IPS-20b (cell line): ENCODE measurements at regions not wholly inside any gene's neighbourhood (a gene's known extent, or its start where the extent isn't known, plus 50 kb on each side); places are given as distances from the start of the nearest gene placed in this dataset.

ENCODE experiments used
- H3K27ac ChIP-seq: one replicate; pipeline ENCODE4 v1.5.1; 2013; ENCODE audit warnings: low read length
- H3K27me3 ChIP-seq: 2 replicates; pipeline ENCODE4 v1.6.1; 2013; ENCODE audit warnings: mild to moderate bottlenecking, low read length, inconsistent platforms; ENCODE audit not compliant: insufficient read depth
- H3K36me3 ChIP-seq: 2 replicates; pipeline ENCODE4 v1.6.1; 2013; ENCODE audit warnings: low read depth, mild to moderate bottlenecking, inconsistent platforms, low read length, moderate library complexity; ENCODE audit not compliant: insufficient read depth
- H3K4me1 ChIP-seq: 2 replicates; pipeline ENCODE4 v1.6.1; 2013; ENCODE audit warnings: mild to moderate bottlenecking, control low read depth, inconsistent platforms, low read length, moderate library complexity; ENCODE audit not compliant: insufficient read depth
- H3K4me3 ChIP-seq: 2 replicates; pipeline ENCODE4 v1.5.1; 2013; ENCODE audit warnings: mild to moderate bottlenecking, low read length, inconsistent platforms
- H3K9ac ChIP-seq: 2 replicates; pipeline ENCODE4 v1.6.1; 2013; ENCODE audit warnings: low read depth, mild to moderate bottlenecking, inconsistent platforms, low read length, moderate library complexity
- H3K9me3 ChIP-seq: 2 replicates; pipeline ENCODE4 v1.6.1; 2013; ENCODE audit warnings: mild to moderate bottlenecking, low read depth, low read length, inconsistent platforms; ENCODE audit not compliant: insufficient read depth

GRCh38 chr13:47417485-47417884 lies 520.6 kb upstream of the HTR2A start:
- Histone ChIP-seq H3K4me1 (no peaks in the 10 kb centered on the region), H3K9me3 (no peaks in the 10 kb centered on the region), H3K27ac (no peak overlapping the region), H3K9ac (no peak overlapping the region), H3K4me3 (no peak overlapping the region), H3K36me3 (no peaks in the 10 kb centered on the region), H3K27me3 (no peaks in the 10 kb centered on the region)

DNA sequence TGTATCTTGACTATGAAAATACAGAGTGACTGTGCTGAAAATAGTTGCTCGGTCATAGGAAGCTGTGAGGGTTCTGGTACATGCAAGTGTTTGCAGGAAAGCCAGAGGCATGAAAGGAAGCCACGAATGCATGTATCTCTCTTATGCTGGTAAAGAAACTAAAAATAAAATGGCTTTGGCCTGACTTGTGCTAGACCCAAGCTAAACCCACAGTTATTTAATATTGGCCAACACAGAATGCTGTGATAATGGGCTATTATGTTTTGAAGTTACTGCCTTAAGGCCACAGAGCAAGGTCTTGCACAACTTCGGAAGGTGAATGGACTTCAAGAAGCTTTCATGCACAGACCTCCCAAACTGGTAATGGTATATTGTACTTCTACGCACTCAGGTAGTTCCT lies 518.2 kb upstream of the HTR2A start:
- Histone ChIP-seq H3K9ac (no peak overlapping the region), H3K4me3 (no peak overlapping the region), H3K4me1 (no peaks in the 10 kb centered on the region), H3K9me3 (no peaks in the 10 kb centered on the region), H3K27ac (no peak overlapping the region), H3K36me3 (no peaks in the 10 kb centered on the region), H3K27me3 (no peaks in the 10 kb centered on the region)

DNA sequence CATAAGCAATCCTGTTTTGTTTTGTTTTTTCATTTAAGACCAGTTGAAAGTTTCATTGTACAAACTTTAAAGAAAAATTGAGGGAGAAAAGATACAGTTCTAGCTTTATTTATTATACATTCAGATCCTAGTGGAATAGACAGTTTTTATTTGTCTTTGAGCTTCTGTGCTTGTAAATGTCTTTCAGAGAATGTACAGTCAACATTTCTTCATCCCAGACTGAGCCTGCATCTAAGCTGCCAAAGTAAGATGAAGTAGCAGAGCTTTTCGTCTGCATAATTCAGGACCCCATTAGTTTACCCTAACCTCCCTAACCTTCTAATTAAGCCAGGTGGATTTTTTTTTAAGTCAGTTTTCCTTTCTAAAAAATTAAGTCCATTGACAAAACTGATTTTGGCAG lies 516.7 kb upstream of the HTR2A start:
- H3K36me3 ChIP-seq, result no peaks in the 10 kb centered on the region
- H3K9ac ChIP-seq, result no peak overlapping the region
- H3K27ac ChIP-seq, result no peak overlapping the region
- no peaks in the 10 kb centered on the region for H3K4me1 ChIP-seq
- H3K27me3 ChIP-seq, result no peaks in the 10 kb centered on the region
- H3K4me3 ChIP-seq, result no peak overlapping the region
- H3K9me3 ChIP-seq, result no peaks in the 10 kb centered on the region

DNA sequence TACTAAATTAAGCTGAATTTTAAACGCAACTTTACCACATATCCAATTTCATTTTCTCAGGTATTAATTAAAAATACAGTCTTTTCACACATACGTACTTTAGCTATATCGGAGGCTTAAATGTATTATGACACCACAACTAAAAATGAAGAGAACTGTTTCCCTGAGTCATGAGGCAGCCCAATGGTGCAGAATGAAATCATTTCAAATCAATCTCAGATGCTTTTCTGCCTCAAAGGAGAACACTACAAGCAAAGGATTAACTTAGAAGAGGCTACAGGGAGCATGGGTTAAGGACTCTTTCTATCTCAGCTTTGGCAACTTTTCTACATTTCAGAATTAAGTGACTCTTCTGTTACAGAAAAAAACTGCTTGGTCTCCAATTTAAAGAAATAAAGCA lies 516.3 kb upstream of the HTR2A start:
- Histone ChIP-seq H3K9ac (no peak overlapping the region), H3K27ac (no peak overlapping the region), H3K4me3 (no peak overlapping the region), H3K27me3 (no peaks in the 10 kb centered on the region), H3K36me3 (no peaks in the 10 kb centered on the region), H3K4me1 (no peaks in the 10 kb centered on the region), H3K9me3 (no peaks in the 10 kb centered on the region)

GRCh38 chr13:47409778-47410177 lies 512.9 kb upstream of the HTR2A start:
- Histone ChIP-seq H3K9me3 (no peaks in the 10 kb centered on the region), H3K36me3 (no peaks in the 10 kb centered on the region), H3K27me3 (no peaks in the 10 kb centered on the region), H3K4me1 (no peaks in the 10 kb centered on the region), H3K4me3 (no peak overlapping the region), H3K9ac (no peak overlapping the region), H3K27ac (no peak overlapping the region)

DNA sequence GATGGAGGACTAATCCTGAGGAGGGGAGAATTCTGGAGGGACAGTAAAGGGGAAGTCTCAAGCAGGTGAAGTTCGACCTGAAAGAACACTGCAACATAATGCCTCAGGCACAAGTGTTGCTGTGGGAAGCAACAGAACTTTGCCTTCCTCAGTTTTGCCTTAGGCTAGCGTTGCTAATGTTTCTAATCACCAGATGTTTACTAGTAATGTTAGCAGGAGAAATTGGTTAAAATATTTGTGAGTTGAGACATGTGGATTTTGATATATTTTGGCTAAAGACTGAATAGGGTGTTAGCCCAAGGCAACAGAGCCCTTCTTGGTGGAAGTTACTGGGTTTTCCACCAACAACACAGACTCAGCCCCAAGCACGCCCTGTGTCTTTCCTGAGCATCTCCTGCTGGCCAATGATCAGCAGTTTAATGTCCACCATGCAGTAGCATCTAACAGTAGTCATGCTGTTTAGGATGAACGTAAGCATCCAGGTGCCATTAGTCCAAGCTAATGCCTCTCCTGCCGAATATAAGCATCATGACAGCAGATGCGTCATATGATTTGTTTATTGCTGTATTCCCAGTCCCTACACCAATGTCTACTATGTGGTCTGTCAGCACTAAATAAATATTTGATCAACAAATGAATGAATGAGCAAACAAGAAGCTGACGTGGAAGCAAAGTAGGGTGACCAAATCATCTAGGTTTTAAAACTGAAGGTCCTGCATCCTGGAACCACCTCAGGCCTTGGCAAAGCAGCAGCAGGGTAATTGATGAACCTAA lies 511.9 kb upstream of the HTR2A start:
- Histone ChIP-seq H3K4me3 (no peak overlapping the region), H3K27me3 (no peaks in the 10 kb centered on the region), H3K9ac (no peak overlapping the region), H3K27ac (no peak overlapping the region), H3K36me3 (no peaks in the 10 kb centered on the region), H3K9me3 (no peaks in the 10 kb centered on the region), H3K4me1 (no peaks in the 10 kb centered on the region)

DNA sequence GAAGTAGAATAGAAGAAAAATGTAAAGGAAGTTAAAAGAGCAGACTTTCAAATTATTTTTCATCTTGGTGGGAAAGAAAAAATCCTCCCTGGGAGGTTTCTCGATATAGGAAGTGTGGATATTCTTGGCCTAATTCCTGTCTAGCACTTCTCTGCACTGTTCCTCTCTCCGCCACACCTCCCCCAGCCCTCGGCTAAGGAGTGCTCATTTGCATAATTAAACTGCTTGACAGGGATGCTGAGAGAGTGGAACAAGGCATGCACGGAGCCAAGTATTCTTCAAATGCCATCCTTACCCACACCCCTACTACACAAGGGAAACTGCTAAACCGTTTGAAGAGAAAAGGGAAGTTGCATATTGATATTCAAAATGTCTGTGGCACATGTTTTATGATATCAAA lies 511.0 kb upstream of the HTR2A start:
- Histone ChIP-seq H3K27ac (no peak overlapping the region), H3K36me3 (no peaks in the 10 kb centered on the region), H3K9ac (no peak overlapping the region)

DNA sequence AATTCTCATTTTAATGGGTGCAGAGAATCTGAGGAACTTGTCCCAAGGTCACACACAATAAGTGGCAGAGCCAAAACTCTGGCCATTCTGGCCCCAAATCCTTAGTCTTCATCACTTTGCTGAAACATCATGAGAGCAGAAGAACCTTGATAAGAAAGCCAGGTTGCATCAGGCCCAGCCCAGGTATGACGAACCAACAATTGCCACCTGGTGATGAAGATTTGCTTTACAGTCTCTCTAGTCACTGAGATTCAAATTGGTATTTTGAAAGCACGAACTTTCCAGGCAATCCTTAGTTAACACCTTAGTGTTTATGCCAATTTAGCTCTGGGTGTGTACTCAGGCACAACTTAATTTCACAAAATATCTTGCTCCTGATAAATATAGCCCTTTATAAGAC lies 502.7 kb upstream of the HTR2A start:
- Histone ChIP-seq H3K9ac (no peak overlapping the region), H3K36me3 (no peaks in the 10 kb centered on the region), H3K4me1 (peaks cover 4% of the 10 kb centered on the region; the same call in 1 of the 2 replicates), H3K4me3 (no peak overlapping the region), H3K27ac (no peak overlapping the region), H3K27me3 (no peaks in the 10 kb centered on the region), H3K9me3 (no peaks in the 10 kb centered on the region)

More for the DNA sequence above, 511.0 kb upstream of the HTR2A start:
- Histone ChIP-seq H3K4me1 (no peaks in the 10 kb centered on the region), H3K27me3 (no peaks in the 10 kb centered on the region), H3K4me3 (no peak overlapping the region), H3K9me3 (no peaks in the 10 kb centered on the region)

- Histone ChIP-seq H3K4me1 (peaks cover 4% of the 10 kb centered on the region; the same call in 1 of the 2 replicates), H3K36me3 (no peaks in the 10 kb centered on the region), H3K9me3 (no peaks in the 10 kb centered on the region), H3K4me3 (no peak overlapping the region), H3K9ac (no peak overlapping the region), H3K27ac (no peak overlapping the region), H3K27me3 (no peaks in the 10 kb centered on the region)
Measured at GRCh38 chr13:47397739-47398138, 500.9 kb upstream of the HTR2A start.

GRCh38 chr13:47396915-47397314 lies 500.1 kb upstream of the HTR2A start:
- Histone ChIP-seq H3K27me3 (no peaks in the 10 kb centered on the region), H3K9me3 (no peaks in the 10 kb centered on the region), H3K4me1 (peaks cover 4% of the 10 kb centered on the region; the same call in 1 of the 2 replicates), H3K27ac (no peak overlapping the region), H3K4me3 (no peak overlapping the region), H3K9ac (no peak overlapping the region), H3K36me3 (no peaks in the 10 kb centered on the region)

DNA sequence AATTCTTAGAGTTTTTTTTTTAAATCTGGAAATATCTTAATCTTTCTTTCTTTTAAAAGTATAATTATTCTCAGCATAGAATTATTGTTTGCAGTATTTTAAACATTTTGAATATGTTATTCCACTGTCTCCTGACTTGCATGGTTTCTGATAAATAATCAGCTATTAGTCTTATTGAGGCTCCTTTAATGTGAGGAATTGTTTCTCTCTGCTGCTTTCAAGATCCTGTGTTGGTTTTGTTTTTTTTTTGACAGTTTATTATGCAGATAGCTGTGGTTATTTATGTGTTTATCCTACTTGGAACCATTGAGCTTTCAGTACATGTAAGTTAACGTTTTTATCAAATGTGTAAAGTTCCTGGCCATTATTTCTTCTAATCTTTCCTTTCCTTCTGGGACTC lies 477.9 kb upstream of the HTR2A start:
- Histone ChIP-seq H3K4me1 (peaks cover 9% of the 10 kb centered on the region; the same call in 1 of the 2 replicates), H3K27ac (no peak overlapping the region), H3K4me3 (no peak overlapping the region), H3K9me3 (peaks cover 12% of the 10 kb centered on the region), H3K27me3 (no peaks in the 10 kb centered on the region), H3K9ac (no peak overlapping the region), H3K36me3 (no peaks in the 10 kb centered on the region)

- no peak overlapping the region for H3K9ac ChIP-seq
- H3K27me3 ChIP-seq, result no peaks in the 10 kb centered on the region
- H3K4me3 ChIP-seq, result peak overlapping the region; percentile 14; the same call in 1 of the 2 replicates
- H3K9me3 ChIP-seq, result peaks cover 12% of the 10 kb centered on the region
- no peaks in the 10 kb centered on the region for H3K36me3 ChIP-seq
- peaks cover 9% of the 10 kb centered on the region; the same call in 1 of the 2 replicates for H3K4me1 ChIP-seq
- H3K27ac ChIP-seq, result no peak overlapping the region
Measured at GRCh38 chr13:47372751-47373150, 475.9 kb upstream of the HTR2A start.
